Liver (tissue), 7 donors: ENCODE measurements at regions not wholly inside any gene's neighbourhood (a gene's known extent, or its start where the extent isn't known, plus 50 kb on each side); places are given as distances from the start of the nearest gene placed in this dataset.

Source experiments
- DNase-seq: peaks from one replicate; pipeline ENCODE4 v3.0.0-alpha.2; 2017; ENCODE audit warnings: low spot score
- H3K27ac ChIP-seq, 2 donors: one replicate each; pipeline ENCODE4 v1.7.0; 2013; ENCODE audit warnings: inconsistent platforms in 2 of 2, low read length in 2 of 2, control low read depth in 1 of 2, low read depth in 1 of 2, mild to moderate bottlenecking in 1 of 2
- H3K27me3 ChIP-seq, 4 donors: one replicate each; pipeline versions ENCODE4 v1.6.1 to v1.7.0; 2013; ENCODE audit warnings: low read length in 3 of 4, inconsistent platforms in 1 of 4, mild to moderate bottlenecking in 1 of 4, moderate library complexity in 1 of 4; ENCODE audit not compliant: control insufficient read depth in 4 of 4, insufficient read depth in 4 of 4
- H3K36me3 ChIP-seq, 4 donors: one replicate each; pipeline versions ENCODE4 v1.6.1 to v1.7.0; 2013; ENCODE audit warnings: low read length in 3 of 4, mild to moderate bottlenecking in 3 of 4, low read depth in 1 of 4, moderate library complexity in 1 of 4; ENCODE audit not compliant: control insufficient read depth in 4 of 4, insufficient read depth in 3 of 4
- H3K4me1 ChIP-seq, 4 donors: one replicate each; pipeline versions ENCODE4 v1.6.1 to v1.7.0; 2013; ENCODE audit warnings: low read length in 3 of 4, mild to moderate bottlenecking in 3 of 4, moderate library complexity in 1 of 4; ENCODE audit not compliant: control insufficient read depth in 4 of 4, insufficient read depth in 4 of 4
- H3K4me3 ChIP-seq, 3 donors: one replicate each; pipeline versions ENCODE4 v1.6.1 to v1.7.0; 2013; ENCODE audit warnings: low read length in 3 of 3, control low read depth in 1 of 3, low read depth in 1 of 3, mild to moderate bottlenecking in 1 of 3
- H3K9ac ChIP-seq, 2 donors: one replicate each; pipeline ENCODE4 v1.7.0; 2013; ENCODE audit warnings: low read length in 2 of 2, mild to moderate bottlenecking in 2 of 2, moderate library complexity in 2 of 2, control low read depth in 1 of 2, low read depth in 1 of 2
- H3K9me3 ChIP-seq, 4 donors: one replicate each; pipeline versions ENCODE4 v1.6.1 to v1.7.0; 2013; ENCODE audit warnings: low read length in 3 of 4; ENCODE audit not compliant: control insufficient read depth in 4 of 4
- ATF3 ChIP-seq: IDR thresholded peaks from 2 replicates; pipeline ENCODE4 v1.6.1; 2016; ENCODE audit warnings: antibody characterized with exemption
- EGR1 ChIP-seq, 2 donors: IDR thresholded peaks; 2 replicates each; pipeline ENCODE4 v1.6.1; 2016 to 2018; ENCODE audit warnings: antibody characterized with exemption in 2 of 2, low read depth in 2 of 2
- FOXA1 ChIP-seq: IDR thresholded peaks from 2 replicates; pipeline ENCODE4 v1.6.1; 2016; ENCODE audit warnings: antibody characterized with exemption
- FOXA2 ChIP-seq: IDR thresholded peaks from 2 replicates; pipeline ENCODE4 v1.6.1; 2016; ENCODE audit warnings: antibody characterized with exemption
- GABPA ChIP-seq, 2 donors: IDR thresholded peaks in 1 of 2; conservative IDR thresholded peaks in 1 of 2; 2 replicates each; pipeline ENCODE4 v1.6.1; 2016; ENCODE audit warnings: antibody characterized with exemption in 2 of 2, mild to moderate bottlenecking in 1 of 2, moderate library complexity in 1 of 2
- NR2F2 ChIP-seq: IDR thresholded peaks from 2 replicates; pipeline ENCODE4 v1.6.1; 2016; ENCODE audit warnings: antibody characterized with exemption
- RAD21 ChIP-seq, 2 donors: IDR thresholded peaks; 2 replicates each; pipeline ENCODE4 v1.6.1; 2016; ENCODE audit warnings: antibody characterized with exemption in 2 of 2, mild to moderate bottlenecking in 2 of 2
- SP1 ChIP-seq: IDR thresholded peaks from 2 replicates; pipeline ENCODE4 v1.6.1; 2018; ENCODE audit warnings: antibody characterized with exemption, mild to moderate bottlenecking
- TAF1 ChIP-seq: conservative IDR thresholded peaks from 2 replicates; pipeline ENCODE4 v1.6.1; 2016; ENCODE audit warnings: antibody characterized with exemption, mild to moderate bottlenecking
- YY1 ChIP-seq: IDR thresholded peaks from 2 replicates; pipeline ENCODE4 v1.6.1; 2016; ENCODE audit warnings: antibody characterized with exemption, mild to moderate bottlenecking
- TF ChIP-seq, protein P1 (sequence below): IDR thresholded peaks from 2 replicates; pipeline ENCODE4 v1.6.1; 2016; ENCODE audit warnings: antibody characterized with exemption
- TF ChIP-seq, protein P2 (sequence below): IDR thresholded peaks from 2 replicates; pipeline ENCODE4 v1.6.1; 2016; ENCODE audit warnings: antibody characterized with exemption, mild to moderate bottlenecking
- TF ChIP-seq, protein P3 (sequence below): fragments of 150-350 bp; IDR thresholded peaks from 2 replicates; pipeline ENCODE4 v1.5.1; 2017; ENCODE audit warnings: improper control_type of control experiment, low read depth, low read length; ENCODE audit not compliant: missing input control
- TF ChIP-seq, protein P4 (sequence below): IDR thresholded peaks from 2 replicates; pipeline ENCODE4 v1.6.1; 2016; ENCODE audit warnings: antibody characterized with exemption
- donor health status: healthy.
- donor health status: healthy.
- donor health status: healthy.
- donor health status: healthy.

- Histone ChIP-seq H3K4me3 (no peak overlapping the region), H3K27me3 (no peaks in the 10 kb centered on the region), H3K36me3 (no peaks in the 10 kb centered on the region), H3K27ac (no peak overlapping the region), H3K9ac (no peak overlapping the region), H3K9me3 (no peaks in the 10 kb centered on the region), H3K4me1 (no peaks in the 10 kb centered on the region)
- no peak for DNase-seq
- TF ChIP-seq RAD21 (IDR thresholded peaks at IDR 0.05) (no peak), GABPA (IDR thresholded peaks at IDR 0.05 in 1 of 2, conservative IDR thresholded peaks at IDR 0.05 in 1 of 2) (no peak), ATF3 (no peak), SP1 (no peak), FOXA2 (no peak), TAF1 (no peak), NR2F2 (no peak), FOXA1 (no peak), EGR1 (IDR thresholded peaks at IDR 0.05; ENCODE audit: low read depth in 2 of 2) (no peak), YY1 (no peak)
- TF ChIP-seq, protein P1, sequence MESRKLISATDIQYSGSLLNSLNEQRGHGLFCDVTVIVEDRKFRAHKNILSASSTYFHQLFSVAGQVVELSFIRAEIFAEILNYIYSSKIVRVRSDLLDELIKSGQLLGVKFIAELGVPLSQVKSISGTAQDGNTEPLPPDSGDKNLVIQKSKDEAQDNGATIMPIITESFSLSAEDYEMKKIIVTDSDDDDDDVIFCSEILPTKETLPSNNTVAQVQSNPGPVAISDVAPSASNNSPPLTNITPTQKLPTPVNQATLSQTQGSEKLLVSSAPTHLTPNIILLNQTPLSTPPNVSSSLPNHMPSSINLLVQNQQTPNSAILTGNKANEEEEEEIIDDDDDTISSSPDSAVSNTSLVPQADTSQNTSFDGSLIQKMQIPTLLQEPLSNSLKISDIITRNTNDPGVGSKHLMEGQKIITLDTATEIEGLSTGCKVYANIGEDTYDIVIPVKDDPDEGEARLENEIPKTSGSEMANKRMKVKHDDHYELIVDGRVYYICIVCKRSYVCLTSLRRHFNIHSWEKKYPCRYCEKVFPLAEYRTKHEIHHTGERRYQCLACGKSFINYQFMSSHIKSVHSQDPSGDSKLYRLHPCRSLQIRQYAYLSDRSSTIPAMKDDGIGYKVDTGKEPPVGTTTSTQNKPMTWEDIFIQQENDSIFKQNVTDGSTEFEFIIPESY = no peak
- TF ChIP-seq, protein P2, sequence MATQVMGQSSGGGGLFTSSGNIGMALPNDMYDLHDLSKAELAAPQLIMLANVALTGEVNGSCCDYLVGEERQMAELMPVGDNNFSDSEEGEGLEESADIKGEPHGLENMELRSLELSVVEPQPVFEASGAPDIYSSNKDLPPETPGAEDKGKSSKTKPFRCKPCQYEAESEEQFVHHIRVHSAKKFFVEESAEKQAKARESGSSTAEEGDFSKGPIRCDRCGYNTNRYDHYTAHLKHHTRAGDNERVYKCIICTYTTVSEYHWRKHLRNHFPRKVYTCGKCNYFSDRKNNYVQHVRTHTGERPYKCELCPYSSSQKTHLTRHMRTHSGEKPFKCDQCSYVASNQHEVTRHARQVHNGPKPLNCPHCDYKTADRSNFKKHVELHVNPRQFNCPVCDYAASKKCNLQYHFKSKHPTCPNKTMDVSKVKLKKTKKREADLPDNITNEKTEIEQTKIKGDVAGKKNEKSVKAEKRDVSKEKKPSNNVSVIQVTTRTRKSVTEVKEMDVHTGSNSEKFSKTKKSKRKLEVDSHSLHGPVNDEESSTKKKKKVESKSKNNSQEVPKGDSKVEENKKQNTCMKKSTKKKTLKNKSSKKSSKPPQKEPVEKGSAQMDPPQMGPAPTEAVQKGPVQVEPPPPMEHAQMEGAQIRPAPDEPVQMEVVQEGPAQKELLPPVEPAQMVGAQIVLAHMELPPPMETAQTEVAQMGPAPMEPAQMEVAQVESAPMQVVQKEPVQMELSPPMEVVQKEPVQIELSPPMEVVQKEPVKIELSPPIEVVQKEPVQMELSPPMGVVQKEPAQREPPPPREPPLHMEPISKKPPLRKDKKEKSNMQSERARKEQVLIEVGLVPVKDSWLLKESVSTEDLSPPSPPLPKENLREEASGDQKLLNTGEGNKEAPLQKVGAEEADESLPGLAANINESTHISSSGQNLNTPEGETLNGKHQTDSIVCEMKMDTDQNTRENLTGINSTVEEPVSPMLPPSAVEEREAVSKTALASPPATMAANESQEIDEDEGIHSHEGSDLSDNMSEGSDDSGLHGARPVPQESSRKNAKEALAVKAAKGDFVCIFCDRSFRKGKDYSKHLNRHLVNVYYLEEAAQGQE = no peak
- TF ChIP-seq, protein P3, sequence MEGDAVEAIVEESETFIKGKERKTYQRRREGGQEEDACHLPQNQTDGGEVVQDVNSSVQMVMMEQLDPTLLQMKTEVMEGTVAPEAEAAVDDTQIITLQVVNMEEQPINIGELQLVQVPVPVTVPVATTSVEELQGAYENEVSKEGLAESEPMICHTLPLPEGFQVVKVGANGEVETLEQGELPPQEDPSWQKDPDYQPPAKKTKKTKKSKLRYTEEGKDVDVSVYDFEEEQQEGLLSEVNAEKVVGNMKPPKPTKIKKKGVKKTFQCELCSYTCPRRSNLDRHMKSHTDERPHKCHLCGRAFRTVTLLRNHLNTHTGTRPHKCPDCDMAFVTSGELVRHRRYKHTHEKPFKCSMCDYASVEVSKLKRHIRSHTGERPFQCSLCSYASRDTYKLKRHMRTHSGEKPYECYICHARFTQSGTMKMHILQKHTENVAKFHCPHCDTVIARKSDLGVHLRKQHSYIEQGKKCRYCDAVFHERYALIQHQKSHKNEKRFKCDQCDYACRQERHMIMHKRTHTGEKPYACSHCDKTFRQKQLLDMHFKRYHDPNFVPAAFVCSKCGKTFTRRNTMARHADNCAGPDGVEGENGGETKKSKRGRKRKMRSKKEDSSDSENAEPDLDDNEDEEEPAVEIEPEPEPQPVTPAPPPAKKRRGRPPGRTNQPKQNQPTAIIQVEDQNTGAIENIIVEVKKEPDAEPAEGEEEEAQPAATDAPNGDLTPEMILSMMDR = no peak
Observed at GRCh38 chr12:78387721-78388120, 476.9 kb upstream of the SYT1 start.

GRCh38 chr12:78388461-78388860, 476.1 kb upstream of the SYT1 start:
- Histone ChIP-seq H3K4me1 (no peaks in the 10 kb centered on the region), H3K9ac (no peak overlapping the region), H3K27me3 (no peaks in the 10 kb centered on the region), H3K36me3 (no peaks in the 10 kb centered on the region), H3K27ac (no peak overlapping the region), H3K9me3 (no peaks in the 10 kb centered on the region), H3K4me3 (no peak overlapping the region)
- no peak for DNase-seq
- no peak for TF ChIP-seq FOXA2
- TF ChIP-seq, protein P3 = no peak
- no peak for TF ChIP-seq NR2F2
- no peak for TF ChIP-seq YY1
- no peak for TF ChIP-seq SP1
- TF ChIP-seq, protein P4, sequence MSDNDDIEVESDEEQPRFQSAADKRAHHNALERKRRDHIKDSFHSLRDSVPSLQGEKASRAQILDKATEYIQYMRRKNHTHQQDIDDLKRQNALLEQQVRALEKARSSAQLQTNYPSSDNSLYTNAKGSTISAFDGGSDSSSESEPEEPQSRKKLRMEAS = no peak
